Keratinocyte (primary cell): ENCODE measurements at regions not wholly inside any gene's neighbourhood (a gene's known extent, or its start where the extent isn't known, plus 50 kb on each side); places are given as distances from the start of the nearest gene placed in this dataset.

Experiments used
- EZH2 ChIP-seq: IDR thresholded peaks from one replicate; pipeline ENCODE4 v1.6.1; 2012; ENCODE audit warnings: inconsistent platforms, mild to moderate bottlenecking, low read length, moderate library complexity
- TF ChIP-seq, protein P1 (sequence below), 3 experiments: IDR thresholded peaks in 1 of 3; conservative IDR thresholded peaks in 1 of 3; optimal IDR thresholded peaks in 1 of 3; 2 replicates in 2 of 3; 3 replicates in 1 of 3; pipeline versions ENCODE3 to v1.5.1; 2011; ENCODE audit warnings: low read length in 3 of 3, mild to moderate bottlenecking in 3 of 3, moderate library complexity in 2 of 3, control low read depth in 1 of 3, inconsistent platforms in 1 of 3; ENCODE audit not compliant: insufficient read depth in 2 of 3; ENCODE audit errors: extremely low read depth in 1 of 3

DNA sequence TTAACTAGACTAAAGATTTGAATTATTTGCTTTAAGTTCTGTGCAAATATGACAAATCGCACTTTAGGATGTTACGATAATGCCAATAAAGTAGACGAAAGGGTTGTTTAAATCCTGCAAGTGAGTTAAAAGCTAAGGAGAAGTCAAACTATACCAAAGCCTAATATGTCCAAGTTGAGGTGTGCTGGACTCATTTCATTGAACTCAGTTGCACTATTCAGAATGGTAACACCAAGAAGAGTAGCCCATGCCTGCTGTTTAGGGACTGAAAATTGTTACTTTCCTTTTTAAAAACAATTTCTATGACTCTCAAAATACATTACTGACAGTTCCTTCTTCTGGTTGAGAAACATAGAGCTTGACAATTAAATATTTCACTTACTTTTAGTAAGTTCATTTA lies 766.3 kb downstream of the DNAJB9 start:
- TF ChIP-seq, protein P1, sequence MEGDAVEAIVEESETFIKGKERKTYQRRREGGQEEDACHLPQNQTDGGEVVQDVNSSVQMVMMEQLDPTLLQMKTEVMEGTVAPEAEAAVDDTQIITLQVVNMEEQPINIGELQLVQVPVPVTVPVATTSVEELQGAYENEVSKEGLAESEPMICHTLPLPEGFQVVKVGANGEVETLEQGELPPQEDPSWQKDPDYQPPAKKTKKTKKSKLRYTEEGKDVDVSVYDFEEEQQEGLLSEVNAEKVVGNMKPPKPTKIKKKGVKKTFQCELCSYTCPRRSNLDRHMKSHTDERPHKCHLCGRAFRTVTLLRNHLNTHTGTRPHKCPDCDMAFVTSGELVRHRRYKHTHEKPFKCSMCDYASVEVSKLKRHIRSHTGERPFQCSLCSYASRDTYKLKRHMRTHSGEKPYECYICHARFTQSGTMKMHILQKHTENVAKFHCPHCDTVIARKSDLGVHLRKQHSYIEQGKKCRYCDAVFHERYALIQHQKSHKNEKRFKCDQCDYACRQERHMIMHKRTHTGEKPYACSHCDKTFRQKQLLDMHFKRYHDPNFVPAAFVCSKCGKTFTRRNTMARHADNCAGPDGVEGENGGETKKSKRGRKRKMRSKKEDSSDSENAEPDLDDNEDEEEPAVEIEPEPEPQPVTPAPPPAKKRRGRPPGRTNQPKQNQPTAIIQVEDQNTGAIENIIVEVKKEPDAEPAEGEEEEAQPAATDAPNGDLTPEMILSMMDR (optimal IDR thresholded peaks at IDR 0.05 in 1 of 3, IDR thresholded peaks at IDR 0.05 in 1 of 3, conservative IDR thresholded peaks at IDR 0.05 in 1 of 3; ENCODE audit: extremely low read depth in 1 of 3, insufficient read depth in 2 of 3, low read length in 3 of 3): no peak
- no peak for TF ChIP-seq EZH2
